Fibroblast of upper back skin (primary cell): ENCODE measurements at regions not wholly inside any gene's neighbourhood (a gene's known extent, or its start where the extent isn't known, plus 50 kb on each side); places are given as distances from the start of the nearest gene placed in this dataset.

Source experiments
- DNase-seq: peaks from one replicate; pipeline ENCODE4 v3.0.0-alpha.2; 2013

- DNase-seq, result no peak
Observed at GRCh38 chr7:25316366-25316765, 88.1 kb upstream of the NPVF start.

GRCh38 chr7:25318047-25318446 lies 89.8 kb upstream of the NPVF start:
- DNase-seq, result no peak

- no peak for DNase-seq
Observed at GRCh38 chr7:25319707-25320106, 91.4 kb upstream of the NPVF start.

DNA sequence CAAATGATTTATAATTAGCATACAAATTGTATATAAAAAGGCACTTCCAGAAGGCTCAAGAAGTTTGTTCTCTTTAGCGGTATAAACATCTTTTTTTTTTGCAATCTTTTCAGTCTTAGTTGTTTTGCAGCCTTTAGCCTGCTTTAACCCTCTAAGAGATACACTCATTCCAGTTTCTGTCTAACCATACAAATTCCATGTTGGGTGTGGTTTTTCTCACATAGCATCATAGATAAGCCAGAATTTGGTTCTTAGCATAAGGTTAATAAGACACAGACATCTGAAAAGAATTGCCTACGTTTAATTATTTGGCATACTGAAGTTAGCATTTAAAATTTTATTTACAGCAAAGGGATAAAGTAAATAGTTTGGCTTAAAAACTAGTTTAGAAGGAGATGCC lies 92.5 kb upstream of the NPVF start:
- DNase-seq, result no peak

DNA sequence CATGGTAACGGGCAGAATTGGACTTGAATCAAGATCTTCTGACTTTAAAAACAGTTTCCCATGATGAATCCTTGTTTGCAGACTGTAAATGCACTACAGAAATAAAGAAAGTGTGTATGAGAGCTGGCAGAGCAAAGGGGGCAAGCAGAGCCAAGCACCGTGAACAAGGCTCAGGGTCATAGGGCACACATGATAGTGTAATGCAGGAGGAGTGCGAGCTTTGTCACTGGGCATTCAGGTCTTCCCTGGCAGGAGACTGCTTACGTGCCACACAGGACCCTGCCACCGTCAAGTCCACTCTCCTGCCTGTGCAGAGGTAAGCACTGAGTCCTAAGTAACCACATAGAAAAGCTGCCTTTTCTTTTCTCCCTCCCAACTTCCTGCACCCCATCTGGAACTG lies 93.1 kb upstream of the NPVF start:
- DNase-seq, result no peak

DNA sequence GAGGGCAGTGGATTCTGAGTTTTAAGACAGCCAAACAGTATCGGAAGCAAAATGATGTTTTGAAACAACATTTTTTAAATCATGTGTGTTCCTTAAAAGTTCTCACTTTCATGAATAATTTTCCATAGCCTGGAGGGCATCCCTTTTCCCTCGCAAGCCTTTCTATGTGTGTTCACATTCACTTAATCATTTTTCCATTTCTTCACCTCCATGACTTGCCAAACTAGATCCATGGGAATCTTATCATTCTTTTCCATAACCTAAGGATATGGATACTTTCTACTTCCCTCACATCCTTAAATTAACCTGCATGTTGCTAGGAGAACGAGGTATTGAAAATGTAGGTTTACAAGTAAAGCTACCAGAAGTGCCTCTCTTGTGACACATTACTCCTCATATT lies 94.2 kb upstream of the NPVF start:
- DNase-seq, result no peak

GRCh38 chr7:25325186-25325757 lies 97.0 kb upstream of the NPVF start:
- DNase-seq, result no peak

GRCh38 chr7:25326501-25327156 lies 98.3 kb upstream of the NPVF start:
- no peak for DNase-seq

DNA sequence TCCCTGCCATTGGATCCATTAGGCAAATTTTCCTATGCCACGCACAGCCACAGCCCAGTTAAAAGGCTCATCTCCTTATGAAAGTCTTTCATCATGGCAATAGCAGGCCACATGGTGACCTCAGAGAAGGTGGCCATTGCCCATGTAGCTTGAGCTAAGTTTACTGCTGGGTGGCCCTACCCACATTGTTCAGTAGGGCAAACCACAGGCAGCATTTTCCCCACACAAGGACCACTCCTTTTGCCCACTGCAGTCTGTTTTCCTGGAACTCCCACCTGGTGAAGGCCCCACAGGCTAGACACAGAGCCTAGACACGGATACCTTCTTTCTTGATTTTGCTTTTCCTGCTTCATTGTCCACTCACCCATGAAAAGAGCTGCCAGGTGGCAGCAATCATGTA lies 101.5 kb upstream of the NPVF start:
- no peak for DNase-seq

DNA sequence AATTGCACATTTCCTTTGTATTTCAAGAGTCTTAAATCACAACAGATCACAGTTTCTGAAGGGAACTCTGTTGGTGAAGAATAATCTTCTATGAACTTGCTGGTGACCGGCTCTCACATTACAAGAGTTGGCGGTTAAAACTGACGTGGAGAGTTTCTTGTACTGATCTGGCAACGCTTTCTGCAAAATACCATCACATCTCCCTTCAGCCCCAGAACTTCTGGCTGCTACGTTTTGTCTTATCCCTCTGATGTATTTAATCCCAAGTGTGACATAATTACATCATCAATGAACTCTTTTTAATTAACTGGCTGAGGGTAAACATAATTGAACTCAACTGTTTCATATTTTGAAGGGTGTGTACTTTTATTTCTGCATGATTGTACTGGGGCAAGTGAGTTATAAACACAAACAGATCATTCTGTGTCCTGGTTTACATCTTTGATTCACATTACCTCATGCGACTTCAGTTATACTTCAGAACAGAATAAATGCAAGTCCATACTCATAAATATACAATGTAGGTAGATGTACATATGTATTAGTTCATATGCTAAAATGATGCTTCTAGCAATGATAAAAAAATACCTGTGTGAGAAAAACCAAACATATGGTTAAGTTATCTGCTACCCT lies 105.1 kb upstream of the NPVF start:
- DNase-seq, result no peak

DNA sequence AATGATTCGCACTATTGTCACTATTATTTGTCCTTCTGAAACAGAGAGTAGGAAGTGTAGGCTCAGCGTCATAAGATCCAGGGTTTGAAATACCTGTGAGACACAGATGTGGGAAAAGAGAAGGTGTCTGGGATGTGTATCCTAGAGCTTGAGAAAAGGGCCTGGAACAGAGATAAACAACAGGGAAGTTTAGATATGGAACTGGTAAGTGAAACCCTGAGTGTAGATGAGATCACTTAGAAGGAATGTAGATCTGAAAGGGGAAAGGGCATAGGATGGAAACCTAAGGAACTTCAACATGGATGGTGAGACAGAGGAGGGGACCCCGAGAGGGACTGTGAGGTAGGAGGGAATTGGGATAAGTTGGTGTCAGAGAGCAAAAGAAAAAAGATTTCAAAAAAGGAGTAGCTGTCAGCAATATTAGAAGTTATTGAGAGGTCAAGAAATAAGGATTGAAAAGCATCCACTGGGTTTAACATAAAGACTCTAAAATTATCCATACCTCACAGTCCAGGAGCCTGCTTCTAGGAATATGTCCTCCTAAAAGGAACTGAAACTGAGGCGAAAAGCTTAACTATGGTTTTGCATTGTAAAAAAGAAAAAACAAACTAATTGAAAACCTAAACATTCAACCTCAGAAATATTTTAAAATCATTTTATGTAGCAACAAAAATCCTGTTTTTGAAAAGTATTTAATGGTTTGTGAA lies 119.2 kb upstream of the NPVF start:
- DNase-seq, result no peak

GRCh38 chr7:25348104-25348503 lies 119.8 kb upstream of the NPVF start:
- DNase-seq, result no peak

- DNase-seq, result no peak
Observed at GRCh38 chr7:25349283-25350017, 121.2 kb upstream of the NPVF start.

DNA sequence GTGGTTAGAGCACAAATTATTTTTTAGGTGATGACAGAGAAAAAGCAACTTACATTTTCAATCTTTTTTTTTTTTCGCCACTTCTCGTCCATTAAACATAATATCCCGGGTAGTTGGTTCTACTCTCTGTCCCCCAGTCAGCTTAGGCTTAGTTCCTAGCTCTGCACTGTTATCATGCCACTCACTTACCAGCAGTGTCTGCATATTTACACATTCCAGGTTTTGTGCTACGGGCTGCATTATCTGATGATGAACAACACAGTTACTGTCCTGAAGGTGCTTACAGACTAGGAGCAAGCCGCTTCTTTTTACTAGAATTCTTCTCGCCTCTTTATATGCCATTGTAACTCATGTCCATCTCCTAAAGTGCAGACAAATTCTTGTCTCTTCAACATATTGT lies 121.8 kb upstream of the NPVF start:
- no peak for DNase-seq

- no peak for DNase-seq
Observed at GRCh38 chr7:25351761-25352160, 123.5 kb upstream of the NPVF start.

DNA sequence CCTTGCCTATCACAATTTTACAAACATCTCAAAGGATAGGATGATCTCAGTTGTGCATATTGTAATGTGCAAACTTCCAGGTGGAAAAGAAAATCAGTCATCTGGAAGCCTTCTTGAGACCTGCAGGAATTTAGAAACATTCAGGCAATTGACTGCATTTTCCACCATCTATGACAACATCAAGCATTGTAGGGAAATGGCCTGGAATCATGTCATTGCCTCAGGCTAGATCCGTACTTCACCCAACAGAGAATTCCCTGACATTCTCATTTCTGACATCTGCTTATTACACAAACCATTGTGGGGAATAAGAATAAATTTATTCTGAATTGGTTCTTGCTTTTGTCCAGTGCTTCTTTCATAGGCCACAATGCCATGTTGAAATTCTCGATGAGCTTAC lies 124.9 kb upstream of the NPVF start:
- DNase-seq, result no peak

GRCh38 chr7:25353732-25354131 lies 125.4 kb upstream of the NPVF start:
- DNase-seq, result no peak

- no peak for DNase-seq
Observed at GRCh38 chr7:25356534-25357151, 128.4 kb upstream of the NPVF start.

- DNase-seq, result peak; percentile 14
Observed at GRCh38 chr7:25358926-25359325, 130.6 kb upstream of the NPVF start.

- DNase-seq, result no peak
Observed at GRCh38 chr7:25359471-25360059, 131.3 kb upstream of the NPVF start.

DNA sequence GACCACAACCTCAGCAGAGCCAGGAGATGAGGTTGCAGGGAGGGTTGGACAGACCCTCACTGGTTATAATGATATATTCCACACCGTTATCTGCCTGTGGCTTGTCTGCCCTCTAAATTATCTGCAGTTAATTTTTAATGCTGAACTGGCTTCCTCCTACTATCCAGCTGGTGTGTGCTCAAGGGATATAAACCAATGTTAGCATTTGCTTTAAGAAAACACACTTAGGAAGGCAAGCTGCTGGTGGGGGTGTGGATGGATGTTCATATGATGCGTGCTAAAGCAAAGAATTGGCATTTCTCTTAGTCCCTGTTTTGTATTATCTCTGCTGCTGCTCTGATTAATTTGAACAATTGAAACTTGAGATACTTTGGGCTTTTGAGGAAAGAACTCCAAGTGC lies 132.2 kb upstream of the NPVF start:
- no peak for DNase-seq

- DNase-seq, result no peak
Observed at GRCh38 chr7:25361387-25361786, 133.1 kb upstream of the NPVF start.

DNA sequence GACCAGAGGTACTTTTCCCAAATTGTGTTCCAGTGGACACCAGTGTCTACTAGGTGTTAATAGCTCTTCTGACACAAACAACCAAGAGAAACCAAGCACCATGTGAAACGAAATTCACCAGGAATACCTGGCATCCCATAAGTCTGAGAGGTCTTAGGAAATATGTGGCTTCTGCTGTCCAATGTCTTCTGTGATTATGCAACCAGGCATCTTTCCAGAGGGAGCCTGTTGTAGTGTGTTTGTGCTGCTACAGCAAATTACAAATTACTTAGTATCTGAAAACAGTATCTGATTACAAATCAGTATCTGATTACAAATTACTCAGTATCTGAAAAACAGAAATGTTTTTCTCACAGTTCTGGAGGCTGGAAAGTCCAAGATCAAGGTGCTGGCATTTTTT lies 133.6 kb upstream of the NPVF start:
- DNase-seq, result no peak
